HK-2 (cell line): ENCODE measurements at regions not wholly inside any gene's neighbourhood (a gene's known extent, or its start where the extent isn't known, plus 50 kb on each side); places are given as distances from the start of the nearest gene placed in this dataset.

Experiments
- DNase-seq: peaks from one replicate; pipeline ENCODE4 v3.0.0-alpha.2; 2018; ENCODE audit not compliant: unreplicated experiment

GRCh38 chr4:35926788-35927187 lies 317.5 kb downstream of the ARAP2 start:
- DNase-seq = no peak

GRCh38 chr4:35933901-35934300 lies 310.4 kb downstream of the ARAP2 start:
- DNase-seq = no peak

GRCh38 chr4:35934320-35934981 lies 309.9 kb downstream of the ARAP2 start:
- no peak for DNase-seq

- no peak for DNase-seq
Observed at GRCh38 chr4:35938936-35939335, 305.4 kb downstream of the ARAP2 start.

GRCh38 chr4:35939751-35940150 lies 304.6 kb downstream of the ARAP2 start:
- no peak for DNase-seq

- no peak for DNase-seq
Observed at GRCh38 chr4:35942092-35942491, 302.2 kb downstream of the ARAP2 start.

- DNase-seq = no peak
Observed at GRCh38 chr4:35943606-35944005, 300.7 kb downstream of the ARAP2 start.

- DNase-seq = no peak
Observed at GRCh38 chr4:35948171-35948570, 296.1 kb downstream of the ARAP2 start.

GRCh38 chr4:35950442-35950841 lies 293.9 kb downstream of the ARAP2 start:
- no peak for DNase-seq

- DNase-seq = no peak
Observed at GRCh38 chr4:35952751-35953150, 291.6 kb downstream of the ARAP2 start.

GRCh38 chr4:35963383-35963782 lies 280.9 kb downstream of the ARAP2 start:
- DNase-seq = no peak

- no peak for DNase-seq
Observed at GRCh38 chr4:35963974-35964515, 280.3 kb downstream of the ARAP2 start.

- no peak for DNase-seq
Observed at GRCh38 chr4:35965300-35965699, 279.0 kb downstream of the ARAP2 start.

GRCh38 chr4:35966566-35966965 lies 277.7 kb downstream of the ARAP2 start:
- no peak for DNase-seq

GRCh38 chr4:35970366-35970960 lies 273.9 kb downstream of the ARAP2 start:
- no peak for DNase-seq

GRCh38 chr4:35972814-35973213 lies 271.5 kb downstream of the ARAP2 start:
- DNase-seq = no peak

GRCh38 chr4:35975617-35976355 lies 268.5 kb downstream of the ARAP2 start:
- no peak for DNase-seq

- DNase-seq = no peak
Observed at GRCh38 chr4:35978551-35978950, 265.8 kb downstream of the ARAP2 start.

GRCh38 chr4:35982318-35982717 lies 262.0 kb downstream of the ARAP2 start:
- no peak for DNase-seq

- no peak for DNase-seq
Observed at GRCh38 chr4:35986537-35986936, 257.8 kb downstream of the ARAP2 start.

- no peak for DNase-seq
Observed at GRCh38 chr4:35993606-35994005, 250.7 kb downstream of the ARAP2 start.

- DNase-seq = no peak
Observed at GRCh38 chr4:36000941-36001557, 243.3 kb downstream of the ARAP2 start.
